Lung (tissue), 11 donors: ENCODE measurements at regions not wholly inside any gene's neighbourhood (a gene's known extent, or its start where the extent isn't known, plus 50 kb on each side); places are given as distances from the start of the nearest gene placed in this dataset.

Experiments used
- ATAC-seq: fragments of 200-7000 bp; cut with Tn5 transposase; one replicate; pipeline ENCODE4 v1.9.1; 2020; ENCODE audit warnings: moderate number of reproducible peaks; ENCODE audit not compliant: insufficient read depth, low FRiP score
- DNase-seq, 3 donors: peaks; one replicate each; pipeline ENCODE4 v3.0.0-alpha.2; 2013 to 2017
- H3K27ac ChIP-seq, 2 donors: one replicate each; pipeline ENCODE4 v1.5.1; 2013; ENCODE audit warnings: mild to moderate bottlenecking in 2 of 2, moderate library complexity in 2 of 2, control low read depth in 1 of 2, inconsistent platforms in 1 of 2, low read depth in 1 of 2, low read length in 1 of 2
- H3K27me3 ChIP-seq, 3 donors: one replicate each; pipeline ENCODE4 v1.5.1; 2013; ENCODE audit warnings: low read length in 2 of 3; ENCODE audit not compliant: control insufficient read depth in 3 of 3, insufficient read depth in 3 of 3
- H3K36me3 ChIP-seq, 4 donors: one replicate each; pipeline ENCODE4 v1.5.1; 2013; ENCODE audit warnings: low read length in 4 of 4, mild to moderate bottlenecking in 1 of 4, moderate library complexity in 1 of 4; ENCODE audit not compliant: control insufficient read depth in 4 of 4, insufficient read depth in 4 of 4
- H3K4me1 ChIP-seq, 5 donors: one replicate each; pipeline ENCODE4 v1.5.1; 2013; ENCODE audit warnings: low read length in 5 of 5, mild to moderate bottlenecking in 2 of 5, moderate library complexity in 1 of 5; ENCODE audit not compliant: control insufficient read depth in 5 of 5, insufficient read depth in 5 of 5
- H3K4me3 ChIP-seq: one replicate; pipeline ENCODE4 v1.5.1; 2013; ENCODE audit warnings: mild to moderate bottlenecking, control low read depth, moderate library complexity
- H3K9ac ChIP-seq, 2 donors: one replicate each; pipeline ENCODE4 v1.5.1; 2013; ENCODE audit warnings: low read length in 2 of 2, control low read depth in 1 of 2; ENCODE audit not compliant: insufficient read depth in 1 of 2
- H3K9me3 ChIP-seq, 4 donors: one replicate each; pipeline ENCODE4 v1.5.1; 2013; ENCODE audit warnings: low read length in 3 of 4, mild to moderate bottlenecking in 1 of 4, moderate library complexity in 1 of 4; ENCODE audit not compliant: control insufficient read depth in 4 of 4, insufficient read depth in 3 of 4
- CTCF ChIP-seq: IDR thresholded peaks from 2 replicates; pipeline ENCODE4 v1.5.1; 2012; ENCODE audit warnings: mild to moderate bottlenecking; ENCODE audit errors: control extremely low read depth, extremely low read depth
- WGBS, 2 donors: extraction: QIAGEN DNeasy Blood & Tissue Kit; methylation state at CpG; one replicate each; pipeline ENCODE4 v1.1.7; 2013; 5-methylcytosine and 5-hydroxymethylcytosine counted together
- donor health status: control.
- donor health status: control.
- donor health status: Bipolar disorder and iron deficiency.
- donor health status: healthy.
- donor health status: DM: yes; HTN: yes; CAD: no.

- H3K27me3 ChIP-seq, result no peaks in the 10 kb centered on the region
- DNase-seq (no peak), ATAC-seq (no peak)
- no peaks in the 10 kb centered on the region for H3K36me3 ChIP-seq
- H3K9me3 ChIP-seq, result no peaks in the 10 kb centered on the region
- 84 to 95% methylated on average over 2 of the region's 2 CpGs for WGBS, 2 donors
- H3K27ac ChIP-seq, result no peak overlapping the region
- no peaks in the 10 kb centered on the region for H3K4me1 ChIP-seq
- no peak for TF ChIP-seq CTCF
- no peak overlapping the region for H3K4me3 ChIP-seq
- no peak overlapping the region for H3K9ac ChIP-seq
These were observed 67.5 kb downstream of the ATP6V1G3 start for GRCh38 chr1:198472997-198473396.

GRCh38 chr1:198472119-198472518 is 68.4 kb downstream of the ATP6V1G3 start:
- TF ChIP-seq CTCF, result no peak
- Histone ChIP-seq H3K36me3 (no peaks in the 10 kb centered on the region), H3K9ac (no peak overlapping the region), H3K27me3 (no peaks in the 10 kb centered on the region), H3K4me3 (no peak overlapping the region), H3K27ac (no peak overlapping the region), H3K9me3 (no peaks in the 10 kb centered on the region), H3K4me1 (peaks cover 0 to 8% (median 0%) of the 10 kb centered on the region in 5 donors)
- 84 to 90% methylated on average over 1 of the region's 1 CpG for WGBS, 2 donors
- DNase-seq (no peak), ATAC-seq (no peak)

GRCh38 chr1:198467907-198468306 is 72.6 kb downstream of the ATP6V1G3 start:
- Histone ChIP-seq H3K27me3 (no peaks in the 10 kb centered on the region), H3K4me1 (peaks cover 0 to 20% (median 0%) of the 10 kb centered on the region in 5 donors), H3K27ac (no peak overlapping the region), H3K9ac (no peak overlapping the region), H3K4me3 (no peak overlapping the region), H3K36me3 (no peaks in the 10 kb centered on the region), H3K9me3 (no peaks in the 10 kb centered on the region)
- ATAC-seq (no peak), DNase-seq (no peak)
- 97 to 99% methylated on average over 2 of the region's 2 CpGs for WGBS, 2 donors
- no peak for TF ChIP-seq CTCF

GRCh38 chr1:198467342-198467741 is 73.1 kb downstream of the ATP6V1G3 start:
- ATAC-seq (no peak), DNase-seq (peak; percentile 41 to 73 (median 72))
- TF ChIP-seq CTCF, result no peak
- Histone ChIP-seq H3K9me3 (no peaks in the 10 kb centered on the region), H3K27ac (no peak overlapping the region), H3K4me3 (no peak overlapping the region), H3K9ac (no peak overlapping the region), H3K27me3 (no peaks in the 10 kb centered on the region), H3K4me1 (peaks cover 0 to 20% (median 0%) of the 10 kb centered on the region in 5 donors), H3K36me3 (no peaks in the 10 kb centered on the region)
- WGBS, 2 donors, result 84 to 89% methylated on average over 2 of the region's 2 CpGs
